ENCODE measurements at regions not wholly inside any gene's neighbourhood (a gene's known extent, or its start where the extent isn't known, plus 50 kb on each side); places are given as distances from the start of the nearest gene placed in this dataset.

GRCh38 chr5:33212439-33212838 is 228.3 kb upstream of the TARS1 start:
- Histone ChIP-seq H3K27ac (no peak overlapping the region), H3K36me3 (no peaks in the 10 kb centered on the region), H3K4me1 (no peaks in the 10 kb centered on the region), H3K4me3 (no peak overlapping the region), H3K9me3 (no peaks in the 10 kb centered on the region), H3K27me3 (no peaks in the 10 kb centered on the region)
- intact Hi-C loops (cut with DNase I; ENCODE audit: low total_unique reads): no loop called here
- DNase-seq: no peak
- TF ChIP-seq POLR2A (IDR thresholded peaks at IDR 0.05): no peak
- no peak for TF ChIP-seq CTCF (IDR thresholded peaks at IDR 0.05)

- no peak overlapping the region for H3K4me3 ChIP-seq
- no peak overlapping the region for H3K27ac ChIP-seq
- no peaks in the 10 kb centered on the region for H3K27me3 ChIP-seq
- H3K4me1 ChIP-seq: no peaks in the 10 kb centered on the region
- DNase-seq: no peak
- intact Hi-C loops (cut with DNase I; ENCODE audit: low total_unique reads): no loop called here
- H3K36me3 ChIP-seq: no peaks in the 10 kb centered on the region
- TF ChIP-seq POLR2A (IDR thresholded peaks at IDR 0.05): no peak
- TF ChIP-seq CTCF (IDR thresholded peaks at IDR 0.05): no peak
- no peaks in the 10 kb centered on the region for H3K9me3 ChIP-seq
Observed at GRCh38 chr5:33212900-33213299, 227.9 kb upstream of the TARS1 start.

GRCh38 chr5:33223563-33224284 is 217.0 kb upstream of the TARS1 start:
- no peak overlapping the region for H3K4me3 ChIP-seq
- H3K36me3 ChIP-seq: no peaks in the 10 kb centered on the region
- H3K27me3 ChIP-seq: no peaks in the 10 kb centered on the region
- no peak for DNase-seq
- no peak for TF ChIP-seq CTCF (IDR thresholded peaks at IDR 0.05)
- intact Hi-C loops (cut with DNase I; ENCODE audit: low total_unique reads): no loop called here
- no peaks in the 10 kb centered on the region for H3K4me1 ChIP-seq
- H3K9me3 ChIP-seq: no peaks in the 10 kb centered on the region
- H3K27ac ChIP-seq: no peak overlapping the region

- TF ChIP-seq CTCF (IDR thresholded peaks at IDR 0.05): no peak
- no peak for TF ChIP-seq POLR2A (IDR thresholded peaks at IDR 0.05)
- intact Hi-C loops (cut with DNase I; ENCODE audit: low total_unique reads): no loop called here
- Histone ChIP-seq H3K4me3 (no peak overlapping the region), H3K9me3 (no peaks in the 10 kb centered on the region), H3K27ac (no peak overlapping the region), H3K36me3 (no peaks in the 10 kb centered on the region), H3K27me3 (no peaks in the 10 kb centered on the region), H3K4me1 (no peaks in the 10 kb centered on the region)
- DNase-seq: no peak
Observed at GRCh38 chr5:33224285-33224961, 216.3 kb upstream of the TARS1 start.

- TF ChIP-seq CTCF (IDR thresholded peaks at IDR 0.05) (no peak), POLR2A (IDR thresholded peaks at IDR 0.05) (no peak)
- no peaks in the 10 kb centered on the region for H3K4me1 ChIP-seq
- H3K4me3 ChIP-seq: no peak overlapping the region
- intact Hi-C loops (cut with DNase I; ENCODE audit: low total_unique reads): no loop called here
- no peaks in the 10 kb centered on the region for H3K27me3 ChIP-seq
- no peak for DNase-seq
- H3K27ac ChIP-seq: no peak overlapping the region
- H3K9me3 ChIP-seq: no peaks in the 10 kb centered on the region
- no peaks in the 10 kb centered on the region for H3K36me3 ChIP-seq
Observed at GRCh38 chr5:33227247-33227646, 213.5 kb upstream of the TARS1 start.

Measured in uterus (tissue), 3 donors.